ENCODE measurements at regions not wholly inside any gene's neighbourhood (a gene's known extent, or its start where the extent isn't known, plus 50 kb on each side); places are given as distances from the start of the nearest gene placed in this dataset.

DNA sequence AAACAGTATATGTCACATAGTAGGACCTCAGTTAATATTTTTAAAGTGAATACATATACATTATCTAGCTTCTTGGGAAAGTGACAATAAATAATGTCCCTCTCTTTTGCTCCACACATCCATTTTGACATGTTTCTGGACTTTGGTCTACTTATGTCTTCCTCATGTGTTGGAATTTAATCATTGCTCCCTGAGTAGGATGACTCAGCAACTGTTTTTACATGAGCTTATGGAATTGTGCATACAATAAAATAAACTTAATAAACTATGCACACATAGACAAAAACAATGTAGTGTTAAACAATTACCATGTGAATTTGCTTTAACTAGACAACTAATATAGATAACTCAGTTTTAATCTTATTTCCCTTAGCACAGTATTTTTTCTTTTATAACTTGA lies 503.8 kb downstream of the TFAP2B start:
- Mint-ChIP-seq H3K36me3 (no peaks in the 10 kb centered on the region), H3K9me3 (peaks cover 17% of the 10 kb centered on the region in 2 donors)
- no peak for ATAC-seq

DNA sequence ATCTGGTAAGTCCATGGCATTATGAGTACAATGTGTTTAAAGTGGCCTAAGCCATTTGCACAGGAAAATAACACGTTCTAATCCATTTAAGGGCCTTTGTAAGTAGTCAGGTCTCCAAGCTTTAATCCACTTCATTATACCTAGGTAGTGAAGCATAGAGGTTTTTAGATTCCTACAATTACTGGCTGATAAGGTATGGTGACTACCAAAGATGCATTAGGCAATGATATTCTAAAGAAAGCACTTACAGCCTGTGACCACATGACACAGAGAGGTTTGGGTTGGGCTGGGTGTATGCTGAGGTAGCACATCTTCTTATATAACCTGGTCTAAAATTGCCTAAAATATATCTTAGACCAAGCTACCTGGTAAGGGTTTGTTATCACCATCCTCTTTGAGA lies 504.4 kb downstream of the TFAP2B start:
- no peak for ATAC-seq
- H3K27ac Mint-ChIP-seq = no peak overlapping the region
- no peaks in the 10 kb centered on the region for H3K36me3 Mint-ChIP-seq
- DNase-seq (ENCODE audit: low spot score in 2 of 2) = no peak
- peaks cover 17% of the 10 kb centered on the region in 2 donors for H3K9me3 Mint-ChIP-seq

More for the DNA sequence above, 503.8 kb downstream of the TFAP2B start:
- no peak for DNase-seq (ENCODE audit: low spot score in 2 of 2)
- H3K27ac Mint-ChIP-seq = no peak overlapping the region

DNA sequence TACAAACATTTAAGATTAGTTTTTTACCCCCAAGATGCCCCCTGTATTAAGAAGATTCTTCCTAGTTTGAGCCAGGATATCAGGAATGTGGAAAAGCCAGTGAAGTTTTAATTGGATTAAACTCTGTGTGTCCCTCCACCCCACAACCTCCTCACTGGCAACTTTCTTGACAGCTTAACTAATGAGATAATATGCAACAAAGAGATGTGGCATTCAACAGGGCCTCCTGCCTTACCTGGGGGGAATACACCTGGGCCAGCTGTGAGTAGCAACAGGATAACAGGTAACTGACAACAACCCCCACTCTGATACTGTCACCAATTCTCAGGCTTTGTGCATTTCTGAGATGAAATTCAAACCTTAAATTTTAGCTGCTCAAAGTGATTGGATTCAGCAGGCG lies 512.3 kb downstream of the TFAP2B start:
- H3K36me3 Mint-ChIP-seq = no peaks in the 10 kb centered on the region

DNA sequence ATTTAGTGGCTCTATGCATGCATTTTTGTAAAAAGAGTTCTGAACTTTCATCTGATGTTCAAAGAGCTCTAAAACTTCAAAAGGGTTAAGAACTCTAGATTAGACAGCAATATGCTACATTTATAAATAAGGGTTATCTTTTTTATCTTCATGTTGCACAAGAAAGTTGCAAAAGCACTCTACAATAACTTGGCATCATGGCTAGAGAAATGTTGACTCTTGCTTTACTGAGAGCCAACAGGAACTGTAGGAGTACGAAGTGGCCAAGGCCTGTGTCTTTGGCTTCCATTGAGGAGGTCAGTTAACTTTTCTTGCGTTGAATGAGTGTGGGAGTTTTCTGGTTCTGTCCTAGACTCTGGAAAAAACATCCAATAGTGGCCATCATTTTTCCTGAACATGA lies 516.9 kb downstream of the TFAP2B start:
- Mint-ChIP-seq H3K9me3 (peaks cover 3 to 6% of the 10 kb centered on the region in 2 donors), H3K36me3 (no peaks in the 10 kb centered on the region), H3K27ac (no peak overlapping the region)
- DNase-seq (ENCODE audit: low spot score in 2 of 2) (no peak), ATAC-seq (no peak)

More for the DNA sequence above, 512.3 kb downstream of the TFAP2B start:
- peaks cover 3 to 14% of the 10 kb centered on the region in 2 donors for H3K9me3 Mint-ChIP-seq
- no peak for DNase-seq (ENCODE audit: low spot score in 2 of 2)
- H3K27ac Mint-ChIP-seq = no peak overlapping the region
- no peak for ATAC-seq

DNA sequence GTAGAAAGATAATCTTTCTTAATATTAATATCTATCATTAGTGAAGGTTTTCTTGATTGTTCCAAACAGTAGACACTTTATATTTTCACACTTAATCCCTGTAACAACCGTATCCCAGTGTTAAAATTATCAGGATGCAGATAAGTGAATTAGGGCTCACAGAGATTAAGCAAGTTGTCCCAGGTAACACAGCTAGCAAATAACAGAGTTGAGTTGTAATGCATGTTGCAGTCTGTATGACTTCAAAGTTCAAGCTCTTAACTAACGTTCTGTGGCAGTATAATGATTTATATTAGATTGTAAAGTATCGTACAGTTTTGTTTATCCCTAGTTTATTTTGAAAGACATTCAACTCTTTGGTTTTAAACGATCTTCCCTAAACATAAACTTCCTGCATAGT lies 517.5 kb downstream of the TFAP2B start:
- Mint-ChIP-seq H3K27ac (no peak overlapping the region), H3K36me3 (no peaks in the 10 kb centered on the region), H3K9me3 (peaks cover 3 to 6% of the 10 kb centered on the region in 2 donors)
- DNase-seq (ENCODE audit: low spot score in 2 of 2) (no peak), ATAC-seq (no peak)

DNA sequence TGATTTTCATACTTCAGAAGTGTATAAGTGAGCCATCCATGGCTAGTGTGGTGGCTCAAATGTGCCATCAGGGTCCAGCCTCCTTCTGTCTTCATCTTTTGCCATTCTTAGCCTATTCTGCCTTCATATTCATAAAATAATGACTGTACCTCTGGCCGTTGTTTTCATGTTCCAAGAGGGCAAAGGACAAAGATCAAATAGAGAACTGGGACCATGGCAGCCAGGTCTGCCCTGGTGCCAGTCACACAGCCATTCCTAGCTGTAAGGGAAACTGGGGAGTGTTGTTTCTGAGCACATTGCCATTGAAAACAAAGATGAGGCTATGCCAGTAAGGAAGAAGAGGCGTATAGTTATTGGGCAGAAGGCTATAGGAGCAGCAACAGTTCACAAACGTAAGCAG lies 518.6 kb downstream of the TFAP2B start:
- no peak for ATAC-seq
- Mint-ChIP-seq H3K9me3 (peaks cover 1 to 3% of the 10 kb centered on the region in 2 donors), H3K27ac (no peak overlapping the region), H3K36me3 (no peaks in the 10 kb centered on the region)
- no peak for DNase-seq (ENCODE audit: low spot score in 2 of 2)

DNA sequence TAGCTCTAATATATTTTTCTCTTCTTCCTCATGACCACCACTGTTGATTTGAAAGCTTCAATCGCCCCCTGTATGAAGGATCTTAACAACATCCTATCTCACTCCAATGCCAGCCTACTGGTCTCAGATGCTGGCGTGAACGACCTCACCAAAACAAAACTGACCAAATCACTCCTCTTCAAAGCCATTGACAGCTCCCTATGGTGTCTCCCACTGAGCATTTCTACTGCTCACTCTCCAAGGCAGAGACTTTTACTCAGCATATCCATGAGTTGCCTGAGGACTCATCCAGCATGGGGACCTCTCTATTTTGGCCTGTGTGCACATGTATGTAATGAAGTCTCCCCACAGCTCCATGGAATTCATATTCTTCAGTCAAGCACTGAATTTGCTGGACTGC lies 520.4 kb downstream of the TFAP2B start:
- Mint-ChIP-seq H3K36me3 (no peaks in the 10 kb centered on the region), H3K27ac (no peak overlapping the region), H3K9me3 (peaks cover 0 to 3% of the 10 kb centered on the region in 2 donors)
- DNase-seq (ENCODE audit: low spot score in 2 of 2) (no peak), ATAC-seq (no peak)

DNA sequence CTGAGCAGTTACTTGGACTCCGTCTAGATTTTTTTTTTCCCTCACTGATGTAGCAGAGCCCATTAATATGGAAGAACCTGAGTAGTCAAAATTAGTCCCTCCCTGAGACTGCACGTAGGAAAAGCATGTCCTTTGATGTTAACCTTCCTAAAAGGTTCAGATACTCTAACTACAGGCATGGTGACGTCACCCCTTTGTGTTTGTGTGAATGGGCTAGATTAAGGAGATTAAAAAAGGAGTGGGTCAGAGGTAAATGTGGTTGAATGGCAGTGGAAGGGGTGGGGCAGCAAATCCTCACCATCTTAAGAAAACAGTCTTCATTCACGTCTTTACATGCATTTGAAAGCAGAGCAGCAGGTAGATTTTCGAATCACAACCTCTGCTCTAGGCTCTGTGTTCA lies 521.1 kb downstream of the TFAP2B start:
- no peak overlapping the region for H3K27ac Mint-ChIP-seq
- DNase-seq (ENCODE audit: low spot score in 2 of 2) (no peak), ATAC-seq (no peak)
- H3K36me3 Mint-ChIP-seq = no peaks in the 10 kb centered on the region
- H3K9me3 Mint-ChIP-seq = peaks cover 0 to 3% of the 10 kb centered on the region in 2 donors

DNA sequence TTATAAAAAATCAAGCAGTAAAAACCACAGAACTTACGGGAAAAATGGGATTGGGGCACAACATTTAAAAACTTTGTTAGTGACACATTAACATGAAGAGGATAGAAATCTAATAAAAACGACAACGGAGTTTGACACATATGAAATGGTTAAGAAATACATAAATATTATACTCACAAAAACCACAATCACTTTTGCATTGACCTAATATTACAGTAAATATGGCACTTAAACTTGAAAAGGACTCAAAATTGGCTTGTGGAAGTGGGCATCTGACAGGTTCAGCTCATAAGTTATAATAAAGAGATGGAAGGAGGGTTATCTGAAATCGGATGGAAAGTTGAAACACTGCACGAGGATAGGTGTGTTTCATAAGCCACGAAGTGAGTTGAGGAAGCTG lies 523.7 kb downstream of the TFAP2B start:
- DNase-seq (ENCODE audit: low spot score in 2 of 2) (no peak), ATAC-seq (no peak)
- peaks cover 4 to 10% of the 10 kb centered on the region in 2 donors for H3K9me3 Mint-ChIP-seq
- H3K36me3 Mint-ChIP-seq = no peaks in the 10 kb centered on the region
- H3K27ac Mint-ChIP-seq = no peak overlapping the region

DNA sequence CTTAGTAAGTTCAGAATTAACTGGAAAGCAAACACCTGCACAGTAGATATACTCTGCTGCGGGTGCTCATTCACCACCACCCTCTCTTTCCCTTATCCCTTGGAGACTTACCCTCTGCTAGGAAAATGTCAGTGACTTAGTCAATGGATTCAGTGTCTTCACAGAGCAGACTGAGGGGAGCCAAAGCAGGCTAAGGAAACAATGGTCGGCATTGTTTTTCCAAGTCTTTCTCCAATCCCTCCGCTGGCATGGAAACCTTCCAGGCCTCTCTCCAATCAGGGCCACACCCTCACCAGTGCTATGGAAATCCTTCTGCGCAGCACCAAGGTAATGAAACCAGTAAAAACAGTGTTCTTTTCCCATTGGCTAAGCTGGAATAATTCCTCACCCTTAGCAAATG lies 531.2 kb downstream of the TFAP2B start:
- no peak for DNase-seq (ENCODE audit: low spot score in 2 of 2)
- Mint-ChIP-seq H3K27ac (no peak overlapping the region), H3K9me3 (peaks cover 18 to 27% of the 10 kb centered on the region in 2 donors), H3K36me3 (no peaks in the 10 kb centered on the region)
- no peak for ATAC-seq

DNA sequence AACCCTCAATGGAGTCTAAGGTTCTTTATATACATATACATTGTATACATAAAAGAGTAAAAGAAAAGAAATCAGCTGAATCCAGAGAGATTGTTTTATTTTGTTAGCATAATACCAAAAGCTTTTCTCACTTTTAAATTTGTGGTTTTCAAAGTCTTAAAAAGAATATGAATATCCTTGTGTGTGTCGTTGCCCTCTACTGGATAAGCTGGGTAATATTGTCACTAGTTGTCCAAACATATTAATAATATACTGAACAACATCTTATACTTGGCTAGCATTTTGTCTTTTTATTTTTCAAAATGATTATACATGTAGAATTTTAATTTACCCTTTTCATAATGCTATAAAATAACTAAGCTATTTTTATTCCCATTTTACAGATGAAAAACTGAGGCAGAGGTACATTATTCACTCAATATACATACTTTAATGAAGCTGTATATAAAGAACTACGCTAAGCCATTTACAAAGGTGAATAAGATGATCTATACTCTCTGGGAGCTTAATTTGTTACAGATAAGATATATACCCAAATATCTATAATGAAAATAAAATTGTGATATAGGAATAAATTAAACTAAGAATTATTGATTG lies 531.7 kb downstream of the TFAP2B start:
- H3K27ac Mint-ChIP-seq = no peak overlapping the region

DNA sequence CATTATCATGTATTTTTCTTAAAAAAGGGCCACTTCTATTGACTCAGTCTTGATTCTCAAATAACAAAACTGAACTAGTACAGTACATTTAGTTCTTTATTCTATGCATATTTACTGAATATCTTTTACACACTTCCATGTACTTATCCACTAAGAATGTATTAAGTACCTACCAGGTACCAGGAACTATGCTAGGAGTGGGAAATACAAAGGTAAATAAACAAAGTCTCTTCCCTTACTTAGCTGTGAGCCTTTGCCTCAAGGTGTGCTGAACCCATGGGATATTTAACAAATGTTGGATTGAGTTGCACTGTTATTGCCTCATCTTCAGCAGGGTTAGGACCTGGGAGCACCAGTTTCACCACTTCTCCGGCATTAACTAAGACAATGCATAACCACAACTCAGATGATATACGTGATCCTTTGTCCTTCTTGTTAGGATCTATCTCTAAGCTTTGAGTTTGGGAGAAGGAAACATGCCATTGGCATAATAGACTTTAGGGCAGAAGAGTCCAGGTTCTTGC lies 533.9 kb downstream of the TFAP2B start:
- H3K27ac Mint-ChIP-seq = no peak overlapping the region
- peaks cover 12 to 23% of the 10 kb centered on the region in 2 donors for H3K9me3 Mint-ChIP-seq
- no peak for ATAC-seq
- H3K36me3 Mint-ChIP-seq = no peaks in the 10 kb centered on the region
- no peak for DNase-seq (ENCODE audit: low spot score in 2 of 2)

More for the DNA sequence above, 531.7 kb downstream of the TFAP2B start:
- DNase-seq (ENCODE audit: low spot score in 2 of 2) = no peak
- H3K36me3 Mint-ChIP-seq = no peaks in the 10 kb centered on the region
- ATAC-seq = no peak
- peaks cover 18 to 27% of the 10 kb centered on the region in 2 donors for H3K9me3 Mint-ChIP-seq

DNA sequence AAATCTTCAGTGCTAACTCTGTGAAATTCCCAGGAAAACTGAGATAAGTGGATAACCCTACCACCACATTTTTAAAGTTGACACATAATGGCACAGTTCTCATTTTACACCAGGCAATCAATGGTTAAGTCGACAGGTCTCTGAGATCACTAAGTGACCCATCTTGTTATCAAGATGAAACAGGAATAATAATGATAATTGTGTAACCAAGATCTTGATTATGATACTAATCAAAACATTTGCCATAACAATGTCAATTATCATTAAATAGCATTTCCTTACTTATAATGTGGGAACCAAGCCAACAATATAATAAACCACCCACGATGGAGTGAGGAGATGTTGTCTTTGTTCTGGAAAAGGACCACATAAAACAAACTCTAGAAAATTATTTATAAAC lies 541.6 kb downstream of the TFAP2B start:
- DNase-seq (ENCODE audit: low spot score in 2 of 2) (no peak), ATAC-seq (no peak)
- peaks cover 0 to 4% of the 10 kb centered on the region in 2 donors for H3K9me3 Mint-ChIP-seq
- no peak overlapping the region for H3K27ac Mint-ChIP-seq
- no peaks in the 10 kb centered on the region for H3K36me3 Mint-ChIP-seq

DNA sequence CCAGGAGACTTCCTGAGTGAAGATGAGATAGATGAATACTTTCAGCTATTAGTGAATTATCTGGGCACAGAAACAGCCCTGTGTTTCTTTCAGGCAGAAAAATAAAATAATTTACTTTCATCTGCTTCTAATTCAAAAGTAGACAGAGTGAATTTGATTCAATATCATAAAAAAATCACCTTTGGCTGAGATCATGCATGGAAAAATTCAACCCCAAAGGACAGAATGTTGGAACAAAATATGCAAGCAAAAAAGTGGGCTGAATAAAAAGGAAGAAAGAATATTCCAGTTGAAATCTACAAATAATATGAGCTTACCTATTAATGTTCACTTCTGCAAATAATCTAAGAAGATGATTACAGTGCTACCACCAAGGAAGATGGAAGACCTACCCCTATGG lies 546.9 kb downstream of the TFAP2B start:
- Mint-ChIP-seq H3K9me3 (peaks cover 0 to 1% of the 10 kb centered on the region in 2 donors), H3K36me3 (no peaks in the 10 kb centered on the region), H3K27ac (no peak overlapping the region)
- ATAC-seq (no peak), DNase-seq (ENCODE audit: low spot score in 2 of 2) (no peak)

DNA sequence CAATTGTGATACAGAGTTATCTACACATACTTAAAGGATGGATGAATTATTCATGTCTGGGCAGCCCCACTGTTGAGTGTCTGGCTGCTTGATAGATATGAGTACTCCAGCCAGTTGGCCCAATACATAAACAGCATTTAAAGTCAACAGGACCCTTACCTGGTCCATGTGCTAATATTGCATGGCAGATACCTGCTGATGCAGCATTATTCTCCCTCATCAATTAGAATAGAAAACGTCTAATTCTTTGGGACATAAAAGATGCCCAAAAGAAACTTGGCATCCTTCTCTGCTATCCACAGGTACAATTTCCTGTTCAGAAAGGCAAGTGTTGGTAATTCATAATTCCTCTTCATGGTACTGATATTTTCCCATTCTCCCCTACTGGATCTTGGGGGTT lies 550.8 kb downstream of the TFAP2B start:
- DNase-seq (ENCODE audit: low spot score in 2 of 2) = no peak
- no peak for ATAC-seq
- Mint-ChIP-seq H3K27ac (no peak overlapping the region), H3K36me3 (no peaks in the 10 kb centered on the region), H3K9me3 (peaks cover 0 to 4% of the 10 kb centered on the region in 2 donors)

DNA sequence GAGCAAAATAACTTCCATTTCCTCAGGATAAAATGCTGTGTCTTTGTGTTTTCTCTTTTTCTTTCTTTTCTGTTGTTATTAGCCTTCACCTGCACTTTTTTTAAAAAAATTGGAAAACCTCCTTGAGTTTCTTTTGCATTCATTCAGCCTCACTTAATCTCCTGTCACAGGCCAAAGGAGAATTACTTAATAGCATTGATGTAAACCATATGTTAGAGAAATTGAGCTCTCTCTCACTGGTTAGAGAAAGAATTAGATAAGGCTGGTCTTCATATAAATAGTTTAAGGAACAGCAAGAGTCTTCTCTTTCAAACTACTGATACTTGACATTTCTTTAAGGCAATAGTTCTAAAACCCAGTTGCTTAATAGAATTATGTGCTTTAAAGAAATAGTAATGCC lies 564.2 kb downstream of the TFAP2B start:
- DNase-seq (ENCODE audit: low spot score in 2 of 2) (no peak), ATAC-seq (no peak)
- Mint-ChIP-seq H3K36me3 (no peaks in the 10 kb centered on the region), H3K9me3 (peaks cover 9 to 19% of the 10 kb centered on the region in 2 donors), H3K27ac (no peak overlapping the region)

DNA sequence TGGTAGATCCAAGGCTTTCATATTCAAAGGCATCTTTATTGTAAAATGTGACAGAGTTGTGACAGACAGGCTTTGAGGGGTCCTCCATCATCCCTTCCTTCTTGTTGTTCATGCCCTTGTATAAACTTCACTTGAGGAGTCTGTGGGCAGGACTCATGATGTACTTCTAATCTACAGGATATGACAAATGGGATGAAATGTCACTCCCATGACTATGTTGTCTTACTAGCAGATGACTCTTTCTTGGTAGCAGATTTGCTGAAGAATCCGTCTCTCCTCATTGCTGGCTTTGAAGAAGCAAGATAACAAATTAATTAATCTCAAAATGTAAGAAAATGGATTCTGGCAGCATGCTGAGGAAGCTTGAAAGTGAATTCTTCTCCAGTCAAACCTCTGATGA lies 566.1 kb downstream of the TFAP2B start:
- DNase-seq (ENCODE audit: low spot score in 2 of 2) = no peak
- Mint-ChIP-seq H3K9me3 (peaks cover 11 to 19% of the 10 kb centered on the region in 2 donors), H3K36me3 (no peaks in the 10 kb centered on the region), H3K27ac (no peak overlapping the region)
- ATAC-seq = no peak

DNA sequence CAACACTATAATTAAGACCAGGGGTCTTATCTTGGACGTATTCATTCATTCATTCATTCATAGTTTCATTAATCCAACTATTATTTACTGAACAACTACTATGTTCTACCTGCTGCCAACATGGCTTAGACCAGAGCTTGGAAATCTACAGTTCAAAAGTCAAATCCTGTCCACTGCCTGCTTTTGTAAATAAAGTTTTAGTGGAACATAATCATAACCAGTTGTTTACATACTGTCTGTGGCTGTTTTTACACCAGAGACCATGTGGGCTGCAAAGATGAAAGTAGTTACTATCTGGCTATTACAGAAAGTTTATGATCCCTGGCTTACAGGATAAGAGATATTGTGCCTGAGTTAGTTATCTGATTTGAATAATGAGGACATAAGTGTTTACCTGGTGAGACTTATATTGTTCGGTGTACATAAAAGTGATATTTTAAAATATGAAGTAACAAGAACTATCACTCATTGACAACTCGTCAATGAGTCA lies 567.7 kb downstream of the TFAP2B start:
- H3K27ac Mint-ChIP-seq = no peak overlapping the region
- H3K9me3 Mint-ChIP-seq = peaks cover 11 to 13% of the 10 kb centered on the region in 2 donors
- ATAC-seq (no peak), DNase-seq (ENCODE audit: low spot score in 2 of 2) (no peak)
- no peaks in the 10 kb centered on the region for H3K36me3 Mint-ChIP-seq

Measured in activated naive CD4-positive, alpha-beta T cell treated with anti-CD3 and anti-CD28 coated beads, Interleukin-2, amount 50 U/mL, for 72 hours (primary cell).